ENCODE measurements at regions not wholly inside any gene's neighbourhood (a gene's known extent, or its start where the extent isn't known, plus 50 kb on each side); places are given as distances from the start of the nearest gene placed in this dataset.

GRCh38 chr2:57370882-57371585, 675.6 kb upstream of the VRK2 start:
- TF ChIP-seq TOX (CRISPR knock-in tag; IDR thresholded peaks at IDR 0.05; ENCODE audit: borderline replicate concordance) (no peak), GLIS3 (CRISPR knock-in tag; IDR thresholded peaks at IDR 0.05) (no peak), SNAI2 (CRISPR knock-in tag; IDR thresholded peaks at IDR 0.05) (no peak), TSHZ2 (CRISPR knock-in tag; IDR thresholded peaks at IDR 0.05) (no peak), ARNTL (CRISPR knock-in tag; IDR thresholded peaks at IDR 0.05; ENCODE audit: borderline replicate concordance, low read depth) (no peak)

Measured in SK-N-SH treated with all-trans-retinoic acid at 6 μM for 48 hours (cell line).